ENCODE measurements at regions not wholly inside any gene's neighbourhood (a gene's known extent, or its start where the extent isn't known, plus 50 kb on each side); places are given as distances from the start of the nearest gene placed in this dataset.

DNA sequence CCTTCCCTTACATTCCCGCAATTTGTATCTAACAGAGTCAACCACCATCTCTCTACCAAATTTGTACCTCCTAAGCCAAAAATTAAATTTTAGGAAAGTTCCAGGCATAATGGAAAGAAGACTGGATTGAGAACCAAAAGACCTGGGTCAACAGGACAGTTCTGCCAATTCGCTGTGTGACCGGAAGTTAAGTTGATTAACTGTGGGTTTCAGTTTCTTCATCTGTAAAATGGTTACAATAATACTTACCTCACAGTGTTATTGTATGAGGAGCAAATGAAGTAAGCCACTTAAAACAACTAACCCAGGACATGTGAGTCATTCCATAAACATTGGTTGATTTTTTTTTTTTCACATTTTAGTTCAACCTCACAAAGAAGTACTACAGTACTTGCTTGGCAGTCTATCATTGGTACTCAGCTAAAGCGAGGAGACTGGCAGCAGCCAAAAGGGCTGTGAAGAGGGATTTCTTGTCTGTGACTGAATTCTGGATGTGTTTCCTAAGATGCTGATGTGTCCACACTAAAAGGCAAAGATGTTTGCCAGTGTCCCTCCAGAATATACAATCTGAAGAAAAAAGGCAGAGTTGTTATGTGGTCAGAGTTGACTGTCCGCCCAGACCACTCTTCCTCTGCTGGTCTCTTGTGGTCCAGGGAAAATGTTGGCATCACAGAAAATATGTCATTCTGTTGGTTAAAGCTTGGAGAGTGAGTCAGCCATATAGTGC lies 198.6 kb downstream of the TLE1 start (continued):
- TF ChIP-seq BMI1 (IDR thresholded peaks at IDR 0.05; ENCODE audit: borderline replicate concordance) (no peak), FOS (IDR thresholded peaks at IDR 0.05; ENCODE audit: borderline replicate concordance, extremely low read depth, insufficient read length) (no peak), GATAD2B (conservative IDR thresholded peaks at IDR 0.05; ENCODE audit: low read depth) (no peak)
- TF ChIP-seq, protein P1, sequence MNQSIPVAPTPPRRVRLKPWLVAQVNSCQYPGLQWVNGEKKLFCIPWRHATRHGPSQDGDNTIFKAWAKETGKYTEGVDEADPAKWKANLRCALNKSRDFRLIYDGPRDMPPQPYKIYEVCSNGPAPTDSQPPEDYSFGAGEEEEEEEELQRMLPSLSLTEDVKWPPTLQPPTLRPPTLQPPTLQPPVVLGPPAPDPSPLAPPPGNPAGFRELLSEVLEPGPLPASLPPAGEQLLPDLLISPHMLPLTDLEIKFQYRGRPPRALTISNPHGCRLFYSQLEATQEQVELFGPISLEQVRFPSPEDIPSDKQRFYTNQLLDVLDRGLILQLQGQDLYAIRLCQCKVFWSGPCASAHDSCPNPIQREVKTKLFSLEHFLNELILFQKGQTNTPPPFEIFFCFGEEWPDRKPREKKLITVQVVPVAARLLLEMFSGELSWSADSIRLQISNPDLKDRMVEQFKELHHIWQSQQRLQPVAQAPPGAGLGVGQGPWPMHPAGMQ (IDR thresholded peaks at IDR 0.05; ENCODE audit: borderline replicate concordance), result no peak

DNA sequence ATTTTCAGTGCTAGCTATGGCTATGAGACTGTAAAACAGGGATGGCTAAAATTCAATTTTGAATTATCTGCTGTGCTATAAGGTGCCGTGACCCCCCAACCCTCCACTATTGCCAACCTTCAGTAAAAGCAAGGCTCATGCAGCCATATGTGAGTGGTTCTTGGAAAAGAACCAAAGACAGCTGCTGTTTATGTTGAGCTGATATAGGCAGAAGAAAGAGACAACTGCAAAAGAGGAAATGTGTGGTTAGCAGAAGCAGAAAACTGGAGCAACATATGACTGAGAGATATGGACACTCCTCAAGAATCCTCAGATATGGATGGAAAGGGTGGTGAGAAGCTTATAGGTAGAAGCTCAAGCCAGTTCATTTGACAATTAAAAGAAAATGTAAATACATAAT lies 200.3 kb downstream of the TLE1 start:
- H3K4me2 ChIP-seq (ENCODE audit: control insufficient read depth, insufficient read depth), result no peak overlapping the region
- H4K20me1 ChIP-seq (ENCODE audit: control insufficient read depth, insufficient read depth), result no peaks in the 10 kb centered on the region
- no peaks in the 10 kb centered on the region for H3K4me1 ChIP-seq (ENCODE audit: control insufficient read depth, insufficient read depth, low read length)
- CTCF ChIA-PET, result no interaction called here
- POLR2A ChIA-PET, result no interaction called here
- 94% methylated on average over 1 of the region's 1 CpG for WGBS (ENCODE audit: insufficient coverage, insufficient replicate concordance, low lambda C conversion rate, missing lambda C conversion rate)
- BruUV-seq (replicated peaks), result no TSS peak
- H3K9me3 ChIP-seq (replicated peaks; ENCODE audit: control insufficient read depth, insufficient read depth, low read length), result no peaks in the 10 kb centered on the region; the same call in 2 of the 3 replicates
- in situ Hi-C loops (cut with MboI) (no loop called here), intact Hi-C loops (cut with micrococcal nuclease; ENCODE audit: unreplicated experiment) (no loop called here)
- SMC1A ChIA-PET (ENCODE audit: uncharacterized antibody, unreplicated experiment), result no interaction called here
- H3K4me3 ChIP-seq, result no peak overlapping the region
- RAD21 ChIA-PET (ENCODE audit: unreplicated experiment), result no interaction called here
- no peak overlapping the region for H3K9ac ChIP-seq (ENCODE audit: control insufficient read depth, insufficient read depth, low read length)
- H2AFZ ChIP-seq (ENCODE audit: control insufficient read depth, low read depth, low read length), result no peak overlapping the region
- FAIRE-seq, result no peak
- no peak overlapping the region for H3K27ac ChIP-seq (ENCODE audit: control insufficient read depth, insufficient read depth)
- no peaks in the 10 kb centered on the region for H3K36me3 ChIP-seq (ENCODE audit: control insufficient read depth in 2 of 2, insufficient read depth in 2 of 2, low read length in 1 of 2)
- ATAC-seq, result no peak
- H3K79me2 ChIP-seq (ENCODE audit: control insufficient read depth, insufficient read depth, low read length), result no peaks in the 10 kb centered on the region
- DNase-seq (ENCODE audit: low read depth, low spot score), result no peak
- no peaks in the 10 kb centered on the region for H3K27me3 ChIP-seq (replicated peaks in 1 of 2; ENCODE audit: control insufficient read depth in 2 of 2, insufficient read depth in 2 of 2, low read length in 1 of 2)
- TF ChIP-seq, protein P2, sequence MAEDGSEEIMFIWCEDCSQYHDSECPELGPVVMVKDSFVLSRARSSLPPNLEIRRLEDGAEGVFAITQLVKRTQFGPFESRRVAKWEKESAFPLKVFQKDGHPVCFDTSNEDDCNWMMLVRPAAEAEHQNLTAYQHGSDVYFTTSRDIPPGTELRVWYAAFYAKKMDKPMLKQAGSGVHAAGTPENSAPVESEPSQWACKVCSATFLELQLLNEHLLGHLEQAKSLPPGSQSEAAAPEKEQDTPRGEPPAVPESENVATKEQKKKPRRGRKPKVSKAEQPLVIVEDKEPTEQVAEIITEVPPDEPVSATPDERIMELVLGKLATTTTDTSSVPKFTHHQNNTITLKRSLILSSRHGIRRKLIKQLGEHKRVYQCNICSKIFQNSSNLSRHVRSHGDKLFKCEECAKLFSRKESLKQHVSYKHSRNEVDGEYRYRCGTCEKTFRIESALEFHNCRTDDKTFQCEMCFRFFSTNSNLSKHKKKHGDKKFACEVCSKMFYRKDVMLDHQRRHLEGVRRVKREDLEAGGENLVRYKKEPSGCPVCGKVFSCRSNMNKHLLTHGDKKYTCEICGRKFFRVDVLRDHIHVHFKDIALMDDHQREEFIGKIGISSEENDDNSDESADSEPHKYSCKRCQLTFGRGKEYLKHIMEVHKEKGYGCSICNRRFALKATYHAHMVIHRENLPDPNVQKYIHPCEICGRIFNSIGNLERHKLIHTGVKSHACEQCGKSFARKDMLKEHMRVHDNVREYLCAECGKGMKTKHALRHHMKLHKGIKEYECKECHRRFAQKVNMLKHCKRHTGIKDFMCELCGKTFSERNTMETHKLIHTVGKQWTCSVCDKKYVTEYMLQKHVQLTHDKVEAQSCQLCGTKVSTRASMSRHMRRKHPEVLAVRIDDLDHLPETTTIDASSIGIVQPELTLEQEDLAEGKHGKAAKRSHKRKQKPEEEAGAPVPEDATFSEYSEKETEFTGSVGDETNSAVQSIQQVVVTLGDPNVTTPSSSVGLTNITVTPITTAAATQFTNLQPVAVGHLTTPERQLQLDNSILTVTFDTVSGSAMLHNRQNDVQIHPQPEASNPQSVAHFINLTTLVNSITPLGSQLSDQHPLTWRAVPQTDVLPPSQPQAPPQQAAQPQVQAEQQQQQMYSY (CRISPR knock-in tag; IDR thresholded peaks at IDR 0.05), result no peak
- TF ChIP-seq KDM1A (IDR thresholded peaks at IDR 0.05; ENCODE audit: borderline replicate concordance) (no peak), EGR1 (IDR thresholded peaks at IDR 0.05; ENCODE audit: borderline replicate concordance in 1 of 2, low read depth in 2 of 2, low read length in 2 of 2) (no peak), TBL1XR1 (IDR thresholded peaks at IDR 0.05; ENCODE audit: low read depth, low read length) (no peak), SP1 (IDR thresholded peaks at IDR 0.05; ENCODE audit: low read depth, low read length) (no peak), CHD1 (IDR thresholded peaks at IDR 0.05; ENCODE audit: low read depth, low read length) (no peak), YBX1 (IDR thresholded peaks at IDR 0.05) (no peak), BACH1 (IDR thresholded peaks at IDR 0.05; ENCODE audit: borderline replicate concordance) (no peak), BMI1 (IDR thresholded peaks at IDR 0.05; ENCODE audit: borderline replicate concordance) (no peak)
- TF ChIP-seq, protein P1 (IDR thresholded peaks at IDR 0.05; ENCODE audit: borderline replicate concordance), result no peak
- TF ChIP-seq, protein P3, sequence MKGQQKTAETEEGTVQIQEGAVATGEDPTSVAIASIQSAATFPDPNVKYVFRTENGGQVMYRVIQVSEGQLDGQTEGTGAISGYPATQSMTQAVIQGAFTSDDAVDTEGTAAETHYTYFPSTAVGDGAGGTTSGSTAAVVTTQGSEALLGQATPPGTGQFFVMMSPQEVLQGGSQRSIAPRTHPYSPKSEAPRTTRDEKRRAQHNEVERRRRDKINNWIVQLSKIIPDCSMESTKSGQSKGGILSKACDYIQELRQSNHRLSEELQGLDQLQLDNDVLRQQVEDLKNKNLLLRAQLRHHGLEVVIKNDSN (IDR thresholded peaks at IDR 0.05; ENCODE audit: borderline replicate concordance, extremely low read length, insufficient read depth, low read depth, low read length), result no peak

All from GM12878 (cell line).